HG02981 (cell line): ENCODE measurements at regions not wholly inside any gene's neighbourhood (a gene's known extent, or its start where the extent isn't known, plus 50 kb on each side); places are given as distances from the start of the nearest gene placed in this dataset.

Experiments
- ATAC-seq: cut with Tn5 transposase; IDR thresholded peaks from one replicate; pipeline ENCODE4 v1.9.1; 2021; ENCODE audit warnings: mild to moderate bottlenecking, moderate library complexity; ENCODE audit not compliant: unreplicated experiment

GRCh38 chr1:201740086-201740541, 88.8 kb upstream of the IPO9 start:
- ATAC-seq = no peak

- no peak for ATAC-seq
These were observed 88.3 kb upstream of the IPO9 start for GRCh38 chr1:201740670-201741111.

- ATAC-seq = no peak
These were observed 87.1 kb upstream of the IPO9 start for GRCh38 chr1:201741763-201742342.

- no peak for ATAC-seq
These were observed 86.5 kb upstream of the IPO9 start for GRCh38 chr1:201742476-201742875.

GRCh38 chr1:201742955-201743805, 85.8 kb upstream of the IPO9 start:
- no peak for ATAC-seq

- ATAC-seq = no peak
These were observed 83.9 kb upstream of the IPO9 start for GRCh38 chr1:201745023-201745422.

GRCh38 chr1:201746156-201746555, 82.8 kb upstream of the IPO9 start:
- ATAC-seq = no peak

- no peak for ATAC-seq
These were observed 81.7 kb upstream of the IPO9 start for GRCh38 chr1:201747261-201747660.

GRCh38 chr1:201748335-201748734, 80.6 kb upstream of the IPO9 start:
- no peak for ATAC-seq

- ATAC-seq = no peak
These were observed 79.8 kb upstream of the IPO9 start for GRCh38 chr1:201749059-201749690.

- no peak for ATAC-seq
These were observed 78.8 kb upstream of the IPO9 start for GRCh38 chr1:201750120-201750519.

GRCh38 chr1:201750934-201751333, 78.0 kb upstream of the IPO9 start:
- ATAC-seq = no peak

- ATAC-seq = no peak
These were observed 77.1 kb upstream of the IPO9 start for GRCh38 chr1:201751872-201752271.

- ATAC-seq = no peak
These were observed 76.6 kb upstream of the IPO9 start for GRCh38 chr1:201752333-201752732.

- ATAC-seq = no peak
These were observed 75.5 kb upstream of the IPO9 start for GRCh38 chr1:201753492-201753891.

GRCh38 chr1:201754353-201754752, 74.6 kb upstream of the IPO9 start:
- no peak for ATAC-seq

GRCh38 chr1:201755200-201755599, 73.8 kb upstream of the IPO9 start:
- ATAC-seq = no peak

- ATAC-seq = no peak
These were observed 72.6 kb upstream of the IPO9 start for GRCh38 chr1:201756406-201756805.

GRCh38 chr1:201758499-201759050, 70.4 kb upstream of the IPO9 start:
- ATAC-seq = no peak

GRCh38 chr1:201759194-201759815, 69.7 kb upstream of the IPO9 start:
- ATAC-seq = no peak

GRCh38 chr1:201760516-201760915, 68.4 kb upstream of the IPO9 start:
- no peak for ATAC-seq
